GM12878 (cell line): ENCODE measurements at regions not wholly inside any gene's neighbourhood (a gene's known extent, or its start where the extent isn't known, plus 50 kb on each side); places are given as distances from the start of the nearest gene placed in this dataset.

Experiments used
- ATAC-seq: fragments of 200-7000 bp; cut with Tn5 transposase; 3 replicates; pipeline ENCODE4 v1.9.1; 2020; ENCODE audit warnings: mild to moderate bottlenecking, moderate library complexity
- BruUV-seq: library from RNA; stranded (reverse); fragments of 400-500 nt; replicated peaks from 2 replicates; lab custom pipeline; 2021; lab: Mats Ljungman, UMichigan
- CTCF ChIA-PET: fragments of 300-600 bp; sonication (Branson Sonifier 250); formaldehyde crosslinking; extraction: SDS; loops from one replicate; lab custom pipeline; 2021; ENCODE audit warnings: inconsistent platforms; lab: Yijun Ruan, JAX
- POLR2A ChIA-PET: fragments of 350-600 bp; formaldehyde crosslinking; extraction: SDS; loops from one replicate; lab custom pipeline; 2021; ENCODE audit warnings: inconsistent platforms; lab: Charles Lee
- RAD21 ChIA-PET: fragments of 300-600 bp; sonication (Branson Sonifier 250); formaldehyde crosslinking; loops from one replicate; lab custom pipeline; 2023; ENCODE audit warnings: antibody characterized with exemption; ENCODE audit not compliant: unreplicated experiment; lab: Charles Lee
- SMC1A ChIA-PET: fragments of 300-600 bp; sonication (Branson Sonifier 250); formaldehyde crosslinking; loops from one replicate; lab custom pipeline; 2023; ENCODE audit not compliant: unreplicated experiment, uncharacterized antibody; lab: Charles Lee
- DNase-seq: peaks from one replicate; pipeline ENCODE4 v3.0.0-alpha.2; 2011; ENCODE audit warnings: low read depth, low spot score
- FAIRE-seq: peaks from 3 replicates; lab custom pipeline; 2011; peaks lifted over from hg19 to GRCh38; lab: Jason Lieb, UNC
- H2AFZ ChIP-seq: 2 replicates; pipeline ENCODE4 v1.6.0; 2011; ENCODE audit warnings: low read depth, low read length, control low read depth; ENCODE audit not compliant: control insufficient read depth
- H3K27ac ChIP-seq: 2 replicates; pipeline ENCODE4 v1.5.1; 2011; ENCODE audit warnings: control low read depth; ENCODE audit not compliant: control insufficient read depth, insufficient read depth
- H3K27me3 ChIP-seq, 2 experiments: replicated peaks in 1 of 2; 2 replicates each; pipeline versions ENCODE4 v1.6.0 to v1.6.1; 2011; ENCODE audit warnings: low read length in 1 of 2; ENCODE audit not compliant: control insufficient read depth in 2 of 2, insufficient read depth in 2 of 2
- H3K36me3 ChIP-seq, 2 experiments: 2 replicates each; pipeline ENCODE4 v1.5.1; 2011; ENCODE audit warnings: low read length in 1 of 2; ENCODE audit not compliant: control insufficient read depth in 2 of 2, insufficient read depth in 2 of 2
- H3K4me1 ChIP-seq: 2 replicates; pipeline ENCODE4 v1.6.1; 2011; ENCODE audit warnings: mild to moderate bottlenecking, low read length, moderate library complexity, mixed read lengths; ENCODE audit not compliant: control insufficient read depth, insufficient read depth
- H3K4me2 ChIP-seq: 2 replicates; pipeline ENCODE4 v1.6.0; 2011; ENCODE audit warnings: control low read depth; ENCODE audit not compliant: control insufficient read depth, insufficient read depth
- H3K4me3 ChIP-seq: fragments of 200-600 bp; sonication (generic); 2 replicates; pipeline ENCODE4 v1.5.1; 2016
- H3K79me2 ChIP-seq: 2 replicates; pipeline ENCODE4 v1.6.0; 2011; ENCODE audit warnings: low read length; ENCODE audit not compliant: control insufficient read depth, insufficient read depth
- H3K9ac ChIP-seq: 2 replicates; pipeline ENCODE4 v1.8.0; 2011; ENCODE audit warnings: low read length, control low read depth, mixed read lengths; ENCODE audit not compliant: control insufficient read depth, insufficient read depth
- H3K9me3 ChIP-seq: replicated peaks from 3 replicates; pipeline ENCODE4 v1.5.1; 2011; ENCODE audit warnings: mild to moderate bottlenecking, low read length; ENCODE audit not compliant: control insufficient read depth, insufficient read depth
- H4K20me1 ChIP-seq: 2 replicates; pipeline ENCODE4 v1.6.0; 2011; ENCODE audit not compliant: control insufficient read depth, insufficient read depth
- CBX5 ChIP-seq: sonication (generic); IDR thresholded peaks from 2 replicates; pipeline ENCODE4 v1.6.1; 2016; ENCODE audit warnings: low read depth, moderate library complexity, mild to moderate bottlenecking, inconsistent platforms
- EED ChIP-seq: sonication (generic); IDR thresholded peaks from 2 replicates; pipeline ENCODE4 v1.6.1; 2016; ENCODE audit warnings: antibody characterized with exemption, low read depth
- ESRRA ChIP-seq: IDR thresholded peaks from 2 replicates; pipeline ENCODE4 v1.6.1; 2012; ENCODE audit warnings: mild to moderate bottlenecking, low read length, improper control_type of control experiment
- NFYB ChIP-seq: IDR thresholded peaks from 2 replicates; pipeline ENCODE4 v1.6.1; 2011; ENCODE audit warnings: low read depth, mild to moderate bottlenecking, low read length, improper control_type of control experiment, moderate library complexity; ENCODE audit not compliant: insufficient read depth
- SMARCA5 ChIP-seq: fragments of 450-650 bp; IDR thresholded peaks from 2 replicates; pipeline ENCODE4 v1.6.1; 2017; ENCODE audit warnings: mild to moderate bottlenecking
- WRNIP1 ChIP-seq: IDR thresholded peaks from 2 replicates; pipeline ENCODE4 v1.6.1; 2011; ENCODE audit warnings: low read depth, low read length, improper control_type of control experiment, borderline replicate concordance
- ZNF384 ChIP-seq: IDR thresholded peaks from 2 replicates; pipeline ENCODE4 v1.6.1; 2012; ENCODE audit warnings: low read depth, mild to moderate bottlenecking, low read length, improper control_type of control experiment, borderline replicate concordance
- WGBS: methylation state at CpG from one replicate; pipeline ENCODE4 v1.1.6; 2016; ENCODE audit warnings: low lambda C conversion rate; ENCODE audit not compliant: insufficient replicate concordance, insufficient coverage; ENCODE audit errors: missing lambda C conversion rate; 5-methylcytosine and 5-hydroxymethylcytosine counted together
- in situ Hi-C: fragments of 300-500 bp; cut with MboI; formaldehyde crosslinking; loops from 9 replicates; pipeline ENCODE4 v1.14.3; 2018; ENCODE audit warnings: mixed read lengths
- intact Hi-C: fragments of 100-400 bp; cut with micrococcal nuclease; formaldehyde crosslinking; loops from one replicate; pipeline ENCODE4 v1.14.2; 2022; ENCODE audit not compliant: unreplicated experiment
- TF ChIP-seq, protein P1 (sequence below): IDR thresholded peaks from 2 replicates; pipeline ENCODE4 v1.6.1; 2012; ENCODE audit warnings: low read depth, low read length, improper control_type of control experiment
- TF ChIP-seq, protein P2 (sequence below): fragments of 450-650 bp; formaldehyde crosslinking; IDR thresholded peaks from 2 replicates; pipeline ENCODE4 v1.5.0; 2022; ENCODE audit warnings: mild to moderate bottlenecking, missing genetic modification characterization

DNA sequence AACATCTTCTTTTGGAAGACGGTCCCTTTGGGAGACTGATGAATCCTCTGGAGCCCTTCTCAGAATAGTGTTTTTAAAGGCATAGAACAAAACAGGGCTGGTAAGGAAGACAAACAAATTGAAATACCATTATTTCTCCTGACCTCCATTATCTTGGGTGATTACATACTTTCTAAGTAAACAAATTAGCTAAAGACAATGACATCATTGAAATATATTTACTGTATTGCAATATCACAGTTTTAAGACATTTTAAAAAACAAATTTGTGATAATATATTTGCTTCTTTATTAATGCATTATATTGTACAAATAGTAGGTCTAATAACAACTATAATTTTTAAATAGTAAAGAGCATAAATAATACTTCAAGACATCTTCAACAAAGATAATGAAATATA lies 152.2 kb upstream of the CDK1 start:
- RAD21 ChIA-PET = no interaction called here
- TF ChIP-seq SMARCA5 (no peak), CBX5 (no peak), WRNIP1 (no peak), ZNF384 (no peak), EED (no peak), ESRRA (no peak), NFYB (no peak)
- TF ChIP-seq, protein P1, sequence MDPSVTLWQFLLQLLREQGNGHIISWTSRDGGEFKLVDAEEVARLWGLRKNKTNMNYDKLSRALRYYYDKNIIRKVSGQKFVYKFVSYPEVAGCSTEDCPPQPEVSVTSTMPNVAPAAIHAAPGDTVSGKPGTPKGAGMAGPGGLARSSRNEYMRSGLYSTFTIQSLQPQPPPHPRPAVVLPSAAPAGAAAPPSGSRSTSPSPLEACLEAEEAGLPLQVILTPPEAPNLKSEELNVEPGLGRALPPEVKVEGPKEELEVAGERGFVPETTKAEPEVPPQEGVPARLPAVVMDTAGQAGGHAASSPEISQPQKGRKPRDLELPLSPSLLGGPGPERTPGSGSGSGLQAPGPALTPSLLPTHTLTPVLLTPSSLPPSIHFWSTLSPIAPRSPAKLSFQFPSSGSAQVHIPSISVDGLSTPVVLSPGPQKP = no peak
- TF ChIP-seq, protein P2, sequence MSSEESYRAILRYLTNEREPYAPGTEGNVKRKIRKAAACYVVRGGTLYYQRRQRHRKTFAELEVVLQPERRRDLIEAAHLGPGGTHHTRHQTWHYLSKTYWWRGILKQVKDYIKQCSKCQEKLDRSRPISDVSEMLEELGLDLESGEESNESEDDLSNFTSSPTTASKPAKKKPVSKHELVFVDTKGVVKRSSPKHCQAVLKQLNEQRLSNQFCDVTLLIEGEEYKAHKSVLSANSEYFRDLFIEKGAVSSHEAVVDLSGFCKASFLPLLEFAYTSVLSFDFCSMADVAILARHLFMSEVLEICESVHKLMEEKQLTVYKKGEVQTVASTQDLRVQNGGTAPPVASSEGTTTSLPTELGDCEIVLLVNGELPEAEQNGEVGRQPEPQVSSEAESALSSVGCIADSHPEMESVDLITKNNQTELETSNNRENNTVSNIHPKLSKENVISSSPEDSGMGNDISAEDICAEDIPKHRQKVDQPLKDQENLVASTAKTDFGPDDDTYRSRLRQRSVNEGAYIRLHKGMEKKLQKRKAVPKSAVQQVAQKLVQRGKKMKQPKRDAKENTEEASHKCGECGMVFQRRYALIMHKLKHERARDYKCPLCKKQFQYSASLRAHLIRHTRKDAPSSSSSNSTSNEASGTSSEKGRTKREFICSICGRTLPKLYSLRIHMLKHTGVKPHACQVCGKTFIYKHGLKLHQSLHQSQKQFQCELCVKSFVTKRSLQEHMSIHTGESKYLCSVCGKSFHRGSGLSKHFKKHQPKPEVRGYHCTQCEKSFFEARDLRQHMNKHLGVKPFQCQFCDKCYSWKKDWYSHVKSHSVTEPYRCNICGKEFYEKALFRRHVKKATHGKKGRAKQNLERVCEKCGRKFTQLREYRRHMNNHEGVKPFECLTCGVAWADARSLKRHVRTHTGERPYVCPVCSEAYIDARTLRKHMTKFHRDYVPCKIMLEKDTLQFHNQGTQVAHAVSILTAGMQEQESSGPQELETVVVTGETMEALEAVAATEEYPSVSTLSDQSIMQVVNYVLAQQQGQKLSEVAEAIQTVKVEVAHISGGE = no peak
- FAIRE-seq (no peak), ATAC-seq (no peak), DNase-seq (no peak)
- Histone ChIP-seq H3K27ac (no peak overlapping the region), H3K36me3 (no peaks in the 10 kb centered on the region), H3K9me3 (no peaks in the 10 kb centered on the region), H3K79me2 (no peaks in the 10 kb centered on the region), H4K20me1 (no peaks in the 10 kb centered on the region), H3K4me3 (no peak overlapping the region), H3K4me1 (no peaks in the 10 kb centered on the region), H3K27me3 (no peaks in the 10 kb centered on the region), H2AFZ (no peak overlapping the region), H3K9ac (no peak overlapping the region), H3K4me2 (no peak overlapping the region)
- CTCF ChIA-PET = interaction anchor here (1.5 kb wide), 1 partner anchor 21 kb away, joined by 3 read pairs; no protein-coding TSS in a partner anchor
- in situ Hi-C loops (no loop called here), intact Hi-C loops (no loop called here)
- POLR2A ChIA-PET = no interaction called here
- BruUV-seq = no TSS peak
- WGBS = 58% methylated on average over 1 of the region's 1 CpG
- SMC1A ChIA-PET = no interaction called here
